Activated naive CD8-positive, alpha-beta T cell treated with anti-CD3 and anti-CD28 coated beads, Interleukin-2, amount 10 ng/mL, durations not matched to agents 7 days and 5 days (primary cell): ENCODE measurements at regions not wholly inside any gene's neighbourhood (a gene's known extent, or its start where the extent isn't known, plus 50 kb on each side); places are given as distances from the start of the nearest gene placed in this dataset.
"Not testable (repeated sequence)": the region's sequence is repeated elsewhere in the genome, so short reads cannot be mapped to it uniquely, and the experiment has no call there.

Experiments used
- ATAC-seq: fragments of 150-1000 bp; cut with Tn5 transposase; one replicate; pipeline ENCODE4 v1.10.0; 2021; ENCODE audit warnings: low read depth, moderate library complexity
- POLR2A ChIA-PET: fragments of 350-600 bp; sonication (Branson Sonifier 250); formaldehyde crosslinking; loops from one replicate; lab custom pipeline; 2021; ENCODE audit warnings: antibody characterized with exemption; lab: Charles Lee
- DNase-seq: peaks from one replicate; pipeline ENCODE4 v3.0.0; 2021
- H3K27ac Mint-ChIP-seq: one replicate; pipeline ENCODE4 v1.8.0; 2022; ENCODE audit warnings: mild to moderate bottlenecking, mixed read lengths
- H3K27me3 Mint-ChIP-seq: one replicate; pipeline ENCODE4 v1.8.0; 2022; ENCODE audit warnings: mild to moderate bottlenecking, moderate library complexity, mixed read lengths
- H3K36me3 Mint-ChIP-seq: one replicate; pipeline ENCODE4 v1.8.0; 2021; ENCODE audit warnings: mild to moderate bottlenecking, mixed read lengths
- H3K4me1 Mint-ChIP-seq: one replicate; pipeline ENCODE4 v1.8.0; 2021; ENCODE audit warnings: mixed read lengths
- H3K4me3 Mint-ChIP-seq: one replicate; pipeline ENCODE4 v1.8.0; 2022; ENCODE audit warnings: mild to moderate bottlenecking, moderate library complexity, mixed read lengths
- H3K9me3 Mint-ChIP-seq: one replicate; pipeline ENCODE4 v1.8.0; 2021; ENCODE audit warnings: mixed read lengths

- Mint-ChIP-seq H3K27me3 (no peaks in the 10 kb centered on the region), H3K27ac (no peak overlapping the region), H3K4me3 (no peak overlapping the region), H3K9me3 (no peaks in the 10 kb centered on the region), H3K4me1 (no peaks in the 10 kb centered on the region), H3K36me3 (no peaks in the 10 kb centered on the region)
- no peak for ATAC-seq
- POLR2A ChIA-PET = no interaction called here
- DNase-seq = no peak
Observed at GRCh38 chrX:22594766-22595165, 322.1 kb downstream of the CBLL2 start.

- H3K4me3 Mint-ChIP-seq = no peak overlapping the region
- POLR2A ChIA-PET = no interaction called here
- no peaks in the 10 kb centered on the region for H3K27me3 Mint-ChIP-seq
- ATAC-seq (no peak), DNase-seq (no peak)
- H3K36me3 Mint-ChIP-seq = no peaks in the 10 kb centered on the region
- no peaks in the 10 kb centered on the region for H3K4me1 Mint-ChIP-seq
- no peak overlapping the region for H3K27ac Mint-ChIP-seq
- H3K9me3 Mint-ChIP-seq = no peaks in the 10 kb centered on the region
Observed at GRCh38 chrX:22603060-22603459, 330.3 kb downstream of the CBLL2 start.

- ATAC-seq, H3K36me3 Mint-ChIP-seq, H3K27me3 Mint-ChIP-seq, H3K27ac Mint-ChIP-seq, H3K4me3 Mint-ChIP-seq, H3K9me3 Mint-ChIP-seq, H3K4me1 Mint-ChIP-seq, DNase-seq, POLR2A ChIA-PET: not testable (repeated sequence)
Observed at GRCh38 chrX:22609452-22609851, 336.7 kb downstream of the CBLL2 start.

GRCh38 chrX:22616867-22617266 lies 344.2 kb downstream of the CBLL2 start:
- Mint-ChIP-seq H3K9me3 (no peaks in the 10 kb centered on the region), H3K27me3 (no peaks in the 10 kb centered on the region), H3K36me3 (no peaks in the 10 kb centered on the region), H3K27ac (no peak overlapping the region), H3K4me1 (no peaks in the 10 kb centered on the region), H3K4me3 (no peak overlapping the region)
- ATAC-seq (no peak), DNase-seq (no peak)
- POLR2A ChIA-PET = no interaction called here

- POLR2A ChIA-PET = no interaction called here
- ATAC-seq (no peak), DNase-seq (no peak)
- no peaks in the 10 kb centered on the region for H3K27me3 Mint-ChIP-seq
- H3K27ac Mint-ChIP-seq = no peak overlapping the region
- no peak overlapping the region for H3K4me3 Mint-ChIP-seq
- H3K9me3 Mint-ChIP-seq = no peaks in the 10 kb centered on the region
- no peaks in the 10 kb centered on the region for H3K4me1 Mint-ChIP-seq
- no peaks in the 10 kb centered on the region for H3K36me3 Mint-ChIP-seq
Observed at GRCh38 chrX:22627576-22627975, 354.9 kb downstream of the CBLL2 start.

GRCh38 chrX:22628275-22628674 lies 355.6 kb downstream of the CBLL2 start:
- Mint-ChIP-seq H3K9me3 (no peaks in the 10 kb centered on the region), H3K4me1 (no peaks in the 10 kb centered on the region), H3K36me3 (no peaks in the 10 kb centered on the region), H3K27ac (no peak overlapping the region), H3K4me3 (no peak overlapping the region), H3K27me3 (no peaks in the 10 kb centered on the region)
- ATAC-seq (no peak), DNase-seq (no peak)
- POLR2A ChIA-PET = no interaction called here

GRCh38 chrX:22629105-22629725 lies 356.5 kb downstream of the CBLL2 start:
- no peak for ATAC-seq
- Mint-ChIP-seq H3K4me1 (no peaks in the 10 kb centered on the region), H3K9me3 (no peaks in the 10 kb centered on the region), H3K27me3 (no peaks in the 10 kb centered on the region), H3K27ac (no peak overlapping the region), H3K4me3 (no peak overlapping the region), H3K36me3 (no peaks in the 10 kb centered on the region)
- DNase-seq = no peak
- POLR2A ChIA-PET = no interaction called here

GRCh38 chrX:22634083-22634482 lies 361.4 kb downstream of the CBLL2 start:
- H3K4me3 Mint-ChIP-seq = no peak overlapping the region
- DNase-seq (no peak), ATAC-seq (no peak)
- H3K27me3 Mint-ChIP-seq = no peaks in the 10 kb centered on the region
- no peaks in the 10 kb centered on the region for H3K4me1 Mint-ChIP-seq
- H3K9me3 Mint-ChIP-seq = no peaks in the 10 kb centered on the region
- H3K36me3 Mint-ChIP-seq = no peaks in the 10 kb centered on the region
- POLR2A ChIA-PET = no interaction called here
- no peak overlapping the region for H3K27ac Mint-ChIP-seq

GRCh38 chrX:22634751-22635150 lies 362.0 kb downstream of the CBLL2 start:
- H3K9me3 Mint-ChIP-seq = no peaks in the 10 kb centered on the region
- H3K4me1 Mint-ChIP-seq = no peaks in the 10 kb centered on the region
- H3K27me3 Mint-ChIP-seq = no peaks in the 10 kb centered on the region
- H3K4me3 Mint-ChIP-seq = no peak overlapping the region
- DNase-seq = no peak
- ATAC-seq = no peak
- no peak overlapping the region for H3K27ac Mint-ChIP-seq
- H3K36me3 Mint-ChIP-seq = no peaks in the 10 kb centered on the region
- POLR2A ChIA-PET = no interaction called here

- H3K27ac Mint-ChIP-seq = no peak overlapping the region
- POLR2A ChIA-PET = no interaction called here
- no peak for DNase-seq
- H3K36me3 Mint-ChIP-seq = no peaks in the 10 kb centered on the region
- H3K27me3 Mint-ChIP-seq = no peaks in the 10 kb centered on the region
- no peak overlapping the region for H3K4me3 Mint-ChIP-seq
- no peaks in the 10 kb centered on the region for H3K4me1 Mint-ChIP-seq
- no peaks in the 10 kb centered on the region for H3K9me3 Mint-ChIP-seq
- no peak for ATAC-seq
Observed at GRCh38 chrX:22648281-22648680, 351.5 kb upstream of the DDX53 start.

- POLR2A ChIA-PET = no interaction called here
- Mint-ChIP-seq H3K4me1 (no peaks in the 10 kb centered on the region), H3K27me3 (no peaks in the 10 kb centered on the region), H3K36me3 (no peaks in the 10 kb centered on the region), H3K27ac (no peak overlapping the region), H3K4me3 (no peak overlapping the region), H3K9me3 (no peaks in the 10 kb centered on the region)
- ATAC-seq (no peak), DNase-seq (no peak)
Observed at GRCh38 chrX:22650691-22651090, 349.1 kb upstream of the DDX53 start.

GRCh38 chrX:22652596-22652995 lies 347.2 kb upstream of the DDX53 start:
- Mint-ChIP-seq H3K9me3 (no peaks in the 10 kb centered on the region), H3K27me3 (no peaks in the 10 kb centered on the region), H3K36me3 (no peaks in the 10 kb centered on the region), H3K4me3 (no peak overlapping the region), H3K27ac (no peak overlapping the region), H3K4me1 (no peaks in the 10 kb centered on the region)
- no peak for ATAC-seq
- POLR2A ChIA-PET = no interaction called here
- DNase-seq = no peak

- Mint-ChIP-seq H3K27me3 (no peaks in the 10 kb centered on the region), H3K9me3 (no peaks in the 10 kb centered on the region), H3K4me1 (no peaks in the 10 kb centered on the region), H3K36me3 (no peaks in the 10 kb centered on the region), H3K4me3 (no peak overlapping the region), H3K27ac (no peak overlapping the region)
- DNase-seq (no peak), ATAC-seq (no peak)
- POLR2A ChIA-PET = no interaction called here
Observed at GRCh38 chrX:22660756-22661155, 339.0 kb upstream of the DDX53 start.

- DNase-seq = no peak
Observed at GRCh38 chrX:22662776-22663175, 337.0 kb upstream of the DDX53 start.

GRCh38 chrX:22664826-22665225 lies 334.9 kb upstream of the DDX53 start:
- no peaks in the 10 kb centered on the region for H3K9me3 Mint-ChIP-seq
- no peaks in the 10 kb centered on the region for H3K27me3 Mint-ChIP-seq
- DNase-seq (no peak), ATAC-seq (no peak)
- H3K27ac Mint-ChIP-seq = no peak overlapping the region
- no peaks in the 10 kb centered on the region for H3K4me1 Mint-ChIP-seq
- POLR2A ChIA-PET = no interaction called here
- no peak overlapping the region for H3K4me3 Mint-ChIP-seq
- no peaks in the 10 kb centered on the region for H3K36me3 Mint-ChIP-seq

More at GRCh38 chrX:22662776-22663175, 337.0 kb upstream of the DDX53 start:
- POLR2A ChIA-PET = no interaction called here
- Mint-ChIP-seq H3K36me3 (no peaks in the 10 kb centered on the region), H3K27me3 (no peaks in the 10 kb centered on the region), H3K4me1 (no peaks in the 10 kb centered on the region), H3K9me3 (no peaks in the 10 kb centered on the region), H3K4me3 (no peak overlapping the region), H3K27ac (no peak overlapping the region)
- no peak for ATAC-seq
